ENCODE measurements at regions not wholly inside any gene's neighbourhood (a gene's known extent, or its start where the extent isn't known, plus 50 kb on each side); places are given as distances from the start of the nearest gene placed in this dataset.
"Not testable (repeated sequence)": the region's sequence is repeated elsewhere in the genome, so short reads cannot be mapped to it uniquely, and the experiment has no call there.

- DNase-seq, result no peak
Measured at GRCh38 chr18:70634576-70635147, 345.8 kb downstream of the SOCS6 start.

GRCh38 chr18:70627182-70627802, 338.4 kb downstream of the SOCS6 start:
- DNase-seq, result no peak

GRCh38 chr18:70622622-70623419, 334.0 kb downstream of the SOCS6 start:
- no peak for DNase-seq

GRCh38 chr18:70621710-70622109, 332.9 kb downstream of the SOCS6 start:
- peak; percentile 90 for DNase-seq

- DNase-seq, result no peak
Measured at GRCh38 chr18:70620837-70621612, 332.2 kb downstream of the SOCS6 start.

GRCh38 chr18:70617020-70617763, 328.3 kb downstream of the SOCS6 start:
- no peak for DNase-seq

- DNase-seq, result no peak
Measured at GRCh38 chr18:70600225-70600925, 311.5 kb downstream of the SOCS6 start.

- DNase-seq, result no peak
Measured at GRCh38 chr18:70598406-70598805, 309.6 kb downstream of the SOCS6 start.

- DNase-seq, result no peak
Measured at GRCh38 chr18:70582981-70583380, 294.1 kb downstream of the SOCS6 start.

GRCh38 chr18:70578480-70578879, 289.6 kb downstream of the SOCS6 start:
- DNase-seq, result no peak

- DNase-seq, result no peak
Measured at GRCh38 chr18:70577023-70577420, 288.2 kb downstream of the SOCS6 start.

- DNase-seq, result no peak
Measured at GRCh38 chr18:70576276-70577022, 287.6 kb downstream of the SOCS6 start.

GRCh38 chr18:70574951-70575350, 286.1 kb downstream of the SOCS6 start:
- DNase-seq, result not testable (repeated sequence)

GRCh38 chr18:70569647-70570046, 280.8 kb downstream of the SOCS6 start:
- not testable (repeated sequence) for DNase-seq

GRCh38 chr18:70559446-70559845, 270.6 kb downstream of the SOCS6 start:
- no peak for DNase-seq

GRCh38 chr18:70558371-70558770, 269.5 kb downstream of the SOCS6 start:
- no peak for DNase-seq

GRCh38 chr18:70554854-70555445, 266.1 kb downstream of the SOCS6 start:
- no peak for DNase-seq

GRCh38 chr18:70553936-70554260, 265.1 kb downstream of the SOCS6 start:
- DNase-seq, result no peak

GRCh38 chr18:70553245-70553935, 264.5 kb downstream of the SOCS6 start:
- DNase-seq, result no peak

GRCh38 chr18:70536370-70537062, 247.7 kb downstream of the SOCS6 start:
- DNase-seq, result no peak
